GM23338 (cell line): ENCODE measurements at regions not wholly inside any gene's neighbourhood (a gene's known extent, or its start where the extent isn't known, plus 50 kb on each side); places are given as distances from the start of the nearest gene placed in this dataset.

Source experiments
- ATAC-seq: fragments of 200-7000 bp; cut with Tn5 transposase; 3 replicates; pipeline ENCODE4 v1.9.1; 2020
- DNase-seq: peaks from one replicate; pipeline ENCODE4 v3.0.0-alpha.2; 2015; ENCODE audit warnings: low spot score
- H2AFZ ChIP-seq: fragments of 200-600 bp; sonication (generic); 2 replicates; pipeline ENCODE4 v1.8.0; 2016; ENCODE audit warnings: antibody characterized with exemption, mild to moderate bottlenecking, moderate library complexity
- H3F3A ChIP-seq: fragments of 200-600 bp; sonication (generic); replicated peaks from 2 replicates; pipeline ENCODE4 v1.8.0; 2017; ENCODE audit warnings: antibody characterized with exemption, mixed run types, low read depth
- H3K27ac ChIP-seq: fragments of 200-600 bp; sonication (generic); 2 replicates; pipeline ENCODE4 v1.6.1; 2016; ENCODE audit warnings: low read depth
- H3K27me3 ChIP-seq: fragments of 200-600 bp; sonication (generic); 2 replicates; pipeline ENCODE4 v1.8.0; 2016; ENCODE audit warnings: mild to moderate bottlenecking, mixed run types, moderate library complexity; ENCODE audit not compliant: insufficient read depth
- H3K36me3 ChIP-seq: fragments of 200-600 bp; sonication (generic); 2 replicates; pipeline ENCODE4 v1.8.0; 2016; ENCODE audit warnings: mild to moderate bottlenecking; ENCODE audit not compliant: insufficient read depth
- H3K4me1 ChIP-seq: fragments of 200-600 bp; sonication (generic); 2 replicates; pipeline ENCODE4 v1.8.0; 2016; ENCODE audit warnings: mild to moderate bottlenecking, moderate library complexity; ENCODE audit not compliant: insufficient read depth
- H3K4me2 ChIP-seq: fragments of 200-600 bp; sonication (generic); 2 replicates; pipeline ENCODE4 v1.7.1; 2017; ENCODE audit warnings: mixed run types
- H3K4me3 ChIP-seq: fragments of 200-600 bp; sonication (generic); 2 replicates; pipeline ENCODE4 v1.6.1; 2016; ENCODE audit warnings: mixed run types
- H3K79me2 ChIP-seq: fragments of 200-600 bp; sonication (generic); replicated peaks from 2 replicates; pipeline ENCODE4 v1.8.0; 2017; ENCODE audit warnings: mild to moderate bottlenecking; ENCODE audit not compliant: insufficient read depth
- H3K9me2 ChIP-seq: fragments of 200-600 bp; sonication (generic); 2 replicates; pipeline ENCODE4 v1.8.0; 2017; ENCODE audit not compliant: insufficient read depth
- H4K20me1 ChIP-seq: fragments of 200-600 bp; sonication (generic); replicated peaks from 2 replicates; pipeline ENCODE4 v1.8.0; 2017; ENCODE audit warnings: mild to moderate bottlenecking; ENCODE audit not compliant: insufficient read depth
- H3K27ac Mint-ChIP-seq: 2 replicates; pipeline ENCODE4 v1.8.0; 2020; ENCODE audit warnings: inconsistent platforms, mild to moderate bottlenecking, moderate library complexity, mixed read lengths
- H3K27me3 Mint-ChIP-seq: 3 replicates; pipeline ENCODE4 v1.8.0; 2022; ENCODE audit warnings: low read depth, mild to moderate bottlenecking, moderate library complexity, mixed read lengths, inconsistent platforms; ENCODE audit not compliant: insufficient read depth, poor library complexity
- H3K36me3 Mint-ChIP-seq: 3 replicates; pipeline ENCODE4 v1.8.0; 2021; ENCODE audit warnings: low read depth, mild to moderate bottlenecking, inconsistent platforms, moderate library complexity, mixed read lengths
- H3K4me1 Mint-ChIP-seq: 3 replicates; pipeline ENCODE4 v1.8.0; 2020; ENCODE audit warnings: mild to moderate bottlenecking, inconsistent platforms, mixed read lengths
- H3K4me3 Mint-ChIP-seq: 3 replicates; pipeline ENCODE4 v1.8.0; 2021; ENCODE audit warnings: moderate library complexity, mild to moderate bottlenecking, inconsistent platforms, mixed read lengths
- H3K9me3 Mint-ChIP-seq: 3 replicates; pipeline ENCODE4 v1.8.0; 2020; ENCODE audit warnings: moderate library complexity, mild to moderate bottlenecking, inconsistent platforms, mixed read lengths
- CREB1 ChIP-seq: fragments of 250-450 bp; sonication (Bioruptor Pico); IDR thresholded peaks from 2 replicates; pipeline ENCODE4 v1.5.0; 2020; ENCODE audit warnings: low read depth, mild to moderate bottlenecking, moderate library complexity
- EZH2 ChIP-seq: fragments of 200-600 bp; sonication (generic); IDR thresholded peaks from one replicate; pipeline ENCODE4 v1.8.0; 2017; ENCODE audit warnings: antibody characterized with exemption, mild to moderate bottlenecking, low read depth; ENCODE audit not compliant: unreplicated experiment
- EZH2phosphoT487 ChIP-seq: fragments of 200-600 bp; sonication (generic); IDR thresholded peaks from one replicate; pipeline ENCODE4 v1.8.1; 2018; ENCODE audit warnings: antibody characterized with exemption; ENCODE audit not compliant: unreplicated experiment
- NANOG ChIP-seq: IDR thresholded peaks from 2 replicates; pipeline ENCODE4 v1.6.1; 2016; ENCODE audit warnings: antibody characterized with exemption, borderline replicate concordance
- POLR2AphosphoS5 ChIP-seq: IDR thresholded peaks from 2 replicates; pipeline ENCODE4 v1.6.1; 2016; ENCODE audit warnings: antibody characterized with exemption, low read depth
- STAT1 ChIP-seq: IDR thresholded peaks from one replicate; pipeline ENCODE4 v1.6.1; 2016; ENCODE audit warnings: antibody characterized with exemption; ENCODE audit not compliant: unreplicated experiment
- ZNF114 ChIP-seq: fragments of 250-450 bp; sonication (Bioruptor Pico); IDR thresholded peaks from 2 replicates; pipeline ENCODE4 v1.5.0; 2020; ENCODE audit warnings: mild to moderate bottlenecking, moderate library complexity
- ZNF331 ChIP-seq: fragments of 250-450 bp; sonication (Bioruptor Pico); IDR thresholded peaks from 2 replicates; pipeline ENCODE4 v1.5.0; 2020; ENCODE audit warnings: low read depth, mild to moderate bottlenecking, moderate library complexity
- TF ChIP-seq, protein P1 (sequence below): fragments of 250-450 bp; sonication (Bioruptor Pico); IDR thresholded peaks from 2 replicates; pipeline ENCODE4 v1.5.0; 2020; ENCODE audit warnings: mild to moderate bottlenecking, moderate library complexity
- TF ChIP-seq, protein P2 (sequence below): IDR thresholded peaks from 2 replicates; pipeline ENCODE4 v1.6.1; 2016; ENCODE audit warnings: antibody characterized with exemption
- TF ChIP-seq, protein P3 (sequence below), 2 experiments: fragments of 200-600 bp in 1 of 2; sonication (generic) in 1 of 2; conservative IDR thresholded peaks; 2 replicates each; pipeline versions ENCODE4 v1.5.1 to v1.6.1; 2016 to 2017; ENCODE audit warnings: antibody characterized with exemption in 2 of 2, low read depth in 2 of 2, mild to moderate bottlenecking in 2 of 2, moderate library complexity in 1 of 2

DNA sequence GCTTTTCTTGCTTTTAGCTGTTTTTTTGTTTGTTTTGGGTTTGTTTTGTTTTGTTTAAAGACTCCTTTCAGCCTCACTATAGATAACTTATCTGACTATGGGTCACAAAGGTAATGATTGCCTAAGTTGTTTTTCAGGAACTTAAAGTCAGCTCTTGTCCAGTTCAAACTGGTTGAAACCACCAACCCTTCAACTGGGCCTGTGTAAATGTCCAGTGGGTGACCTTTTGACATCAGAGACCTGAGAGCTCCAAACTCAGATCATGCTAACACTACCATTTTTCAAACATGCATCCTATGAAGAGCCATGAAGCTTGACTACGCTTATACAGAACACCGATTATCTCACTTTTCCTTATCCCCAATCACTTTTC, 144.6 kb upstream of the RMP24 start:
- no peaks in the 10 kb centered on the region for H3K79me2 ChIP-seq
- no peak overlapping the region for H3K4me3 Mint-ChIP-seq
- no peaks in the 10 kb centered on the region for H3K27me3 ChIP-seq
- no peaks in the 10 kb centered on the region for H4K20me1 ChIP-seq
- peaks cover 14% of the 10 kb centered on the region for H3K27me3 Mint-ChIP-seq
- H3K4me3 ChIP-seq = no peak overlapping the region
- peak overlapping the region; percentile 99 for H3K27ac Mint-ChIP-seq
- no peak for DNase-seq
- peak overlapping the region; percentile 0; the same call in 1 of the 2 replicates for H3K4me2 ChIP-seq
- TF ChIP-seq, protein P1, sequence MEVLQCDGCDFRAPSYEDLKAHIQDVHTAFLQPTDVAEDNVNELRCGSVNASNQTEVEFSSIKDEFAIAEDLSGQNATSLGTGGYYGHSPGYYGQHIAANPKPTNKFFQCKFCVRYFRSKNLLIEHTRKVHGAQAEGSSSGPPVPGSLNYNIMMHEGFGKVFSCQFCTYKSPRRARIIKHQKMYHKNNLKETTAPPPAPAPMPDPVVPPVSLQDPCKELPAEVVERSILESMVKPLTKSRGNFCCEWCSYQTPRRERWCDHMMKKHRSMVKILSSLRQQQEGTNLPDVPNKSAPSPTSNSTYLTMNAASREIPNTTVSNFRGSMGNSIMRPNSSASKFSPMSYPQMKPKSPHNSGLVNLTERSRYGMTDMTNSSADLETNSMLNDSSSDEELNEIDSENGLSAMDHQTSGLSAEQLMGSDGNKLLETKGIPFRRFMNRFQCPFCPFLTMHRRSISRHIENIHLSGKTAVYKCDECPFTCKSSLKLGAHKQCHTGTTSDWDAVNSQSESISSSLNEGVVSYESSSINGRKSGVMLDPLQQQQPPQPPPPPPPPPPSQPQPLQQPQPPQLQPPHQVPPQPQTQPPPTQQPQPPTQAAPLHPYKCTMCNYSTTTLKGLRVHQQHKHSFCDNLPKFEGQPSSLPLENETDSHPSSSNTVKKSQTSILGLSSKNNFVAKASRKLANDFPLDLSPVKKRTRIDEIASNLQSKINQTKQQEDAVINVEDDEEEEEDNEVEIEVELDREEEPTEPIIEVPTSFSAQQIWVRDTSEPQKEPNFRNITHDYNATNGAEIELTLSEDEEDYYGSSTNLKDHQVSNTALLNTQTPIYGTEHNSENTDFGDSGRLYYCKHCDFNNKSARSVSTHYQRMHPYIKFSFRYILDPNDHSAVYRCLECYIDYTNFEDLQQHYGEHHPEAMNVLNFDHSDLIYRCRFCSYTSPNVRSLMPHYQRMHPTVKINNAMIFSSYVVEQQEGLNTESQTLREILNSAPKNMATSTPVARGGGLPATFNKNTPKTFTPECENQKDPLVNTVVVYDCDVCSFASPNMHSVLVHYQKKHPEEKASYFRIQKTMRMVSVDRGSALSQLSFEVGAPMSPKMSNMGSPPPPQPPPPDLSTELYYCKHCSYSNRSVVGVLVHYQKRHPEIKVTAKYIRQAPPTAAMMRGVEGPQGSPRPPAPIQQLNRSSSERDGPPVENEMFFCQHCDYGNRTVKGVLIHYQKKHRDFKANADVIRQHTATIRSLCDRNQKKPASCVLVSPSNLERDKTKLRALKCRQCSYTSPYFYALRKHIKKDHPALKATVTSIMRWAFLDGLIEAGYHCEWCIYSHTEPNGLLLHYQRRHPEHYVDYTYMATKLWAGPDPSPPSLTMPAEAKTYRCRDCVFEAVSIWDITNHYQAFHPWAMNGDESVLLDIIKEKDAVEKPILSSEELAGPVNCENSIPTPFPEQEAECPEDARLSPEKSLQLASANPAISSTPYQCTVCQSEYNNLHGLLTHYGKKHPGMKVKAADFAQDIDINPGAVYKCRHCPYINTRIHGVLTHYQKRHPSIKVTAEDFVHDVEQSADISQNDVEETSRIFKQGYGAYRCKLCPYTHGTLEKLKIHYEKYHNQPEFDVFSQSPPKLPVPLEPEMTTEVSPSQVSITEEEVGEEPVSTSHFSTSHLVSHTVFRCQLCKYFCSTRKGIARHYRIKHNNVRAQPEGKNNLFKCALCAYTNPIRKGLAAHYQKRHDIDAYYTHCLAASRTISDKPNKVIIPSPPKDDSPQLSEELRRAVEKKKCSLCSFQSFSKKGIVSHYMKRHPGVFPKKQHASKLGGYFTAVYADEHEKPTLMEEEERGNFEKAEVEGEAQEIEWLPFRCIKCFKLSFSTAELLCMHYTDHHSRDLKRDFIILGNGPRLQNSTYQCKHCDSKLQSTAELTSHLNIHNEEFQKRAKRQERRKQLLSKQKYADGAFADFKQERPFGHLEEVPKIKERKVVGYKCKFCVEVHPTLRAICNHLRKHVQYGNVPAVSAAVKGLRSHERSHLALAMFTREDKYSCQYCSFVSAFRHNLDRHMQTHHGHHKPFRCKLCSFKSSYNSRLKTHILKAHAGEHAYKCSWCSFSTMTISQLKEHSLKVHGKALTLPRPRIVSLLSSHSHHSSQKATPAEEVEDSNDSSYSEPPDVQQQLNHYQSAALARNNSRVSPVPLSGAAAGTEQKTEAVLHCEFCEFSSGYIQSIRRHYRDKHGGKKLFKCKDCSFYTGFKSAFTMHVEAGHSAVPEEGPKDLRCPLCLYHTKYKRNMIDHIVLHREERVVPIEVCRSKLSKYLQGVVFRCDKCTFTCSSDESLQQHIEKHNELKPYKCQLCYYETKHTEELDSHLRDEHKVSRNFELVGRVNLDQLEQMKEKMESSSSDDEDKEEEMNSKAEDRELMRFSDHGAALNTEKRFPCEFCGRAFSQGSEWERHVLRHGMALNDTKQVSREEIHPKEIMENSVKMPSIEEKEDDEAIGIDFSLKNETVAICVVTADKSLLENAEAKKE (CRISPR knock-in tag) = no peak
- no peak for TF ChIP-seq EZH2phosphoT487
- TF ChIP-seq ZNF331 (CRISPR knock-in tag) = no peak
- TF ChIP-seq CREB1 (CRISPR knock-in tag) = no peak
- H3F3A ChIP-seq = peaks cover 15% of the 10 kb centered on the region
- H3K36me3 ChIP-seq = peaks cover 20% of the 10 kb centered on the region
- H3K4me1 ChIP-seq = peaks cover 24% of the 10 kb centered on the region
- H2AFZ ChIP-seq = no peak overlapping the region
- H3K27ac ChIP-seq = peak overlapping the region; percentile 94
- peak; percentile 17; the same call in 2 of the 3 replicates for ATAC-seq
- H3K36me3 Mint-ChIP-seq = peaks cover 51% of the 10 kb centered on the region
- H3K9me2 ChIP-seq = peaks cover 16% of the 10 kb centered on the region
- peaks cover 55% of the 10 kb centered on the region for H3K9me3 Mint-ChIP-seq
- H3K4me1 Mint-ChIP-seq = peaks cover 35% of the 10 kb centered on the region

DNA sequence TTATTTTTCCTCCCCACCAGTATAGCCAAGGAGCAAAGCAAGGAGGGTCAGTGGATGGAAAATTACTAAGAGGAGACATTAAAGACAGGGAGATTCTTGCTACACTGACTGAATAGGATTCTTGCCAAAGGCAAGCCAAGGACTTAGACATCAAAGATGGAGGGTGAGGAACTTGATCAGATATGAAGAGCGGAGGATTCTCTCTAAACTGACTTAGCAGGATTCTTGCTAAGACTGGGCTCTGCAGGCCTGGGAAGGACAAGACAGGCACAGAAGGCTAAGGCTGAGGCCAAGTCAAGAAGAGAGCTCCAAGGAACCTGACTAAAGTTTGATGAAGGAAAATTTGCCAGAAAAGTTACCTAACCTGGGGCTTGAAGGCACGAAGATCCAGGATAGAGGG, 143.9 kb upstream of the RMP24 start:
- H3K36me3 Mint-ChIP-seq = peaks cover 58% of the 10 kb centered on the region
- H3K4me3 ChIP-seq = no peak overlapping the region
- H3K4me2 ChIP-seq = peak overlapping the region; percentile 0
- H3K27ac Mint-ChIP-seq = peak overlapping the region; percentile 99
- H3K27ac ChIP-seq = peak overlapping the region; percentile 94
- peaks cover 22% of the 10 kb centered on the region for H3K36me3 ChIP-seq
- H3K27me3 ChIP-seq = no peaks in the 10 kb centered on the region
- H3K9me2 ChIP-seq = peaks cover 18% of the 10 kb centered on the region
- H4K20me1 ChIP-seq = no peaks in the 10 kb centered on the region
- ATAC-seq (no peak), DNase-seq (no peak)
- H3K4me1 ChIP-seq = peaks cover 24% of the 10 kb centered on the region
- peaks cover 35% of the 10 kb centered on the region for H3K4me1 Mint-ChIP-seq
- peaks cover 14% of the 10 kb centered on the region for H3K27me3 Mint-ChIP-seq
- H3K9me3 Mint-ChIP-seq = peaks cover 60% of the 10 kb centered on the region
- no peak overlapping the region for H2AFZ ChIP-seq
- H3F3A ChIP-seq = peaks cover 15% of the 10 kb centered on the region
- no peak overlapping the region; the same call in 2 of the 3 replicates for H3K4me3 Mint-ChIP-seq
- H3K79me2 ChIP-seq = no peaks in the 10 kb centered on the region
- no peak for TF ChIP-seq CREB1 (CRISPR knock-in tag)
- TF ChIP-seq ZNF331 (CRISPR knock-in tag) = no peak
- TF ChIP-seq, protein P2, sequence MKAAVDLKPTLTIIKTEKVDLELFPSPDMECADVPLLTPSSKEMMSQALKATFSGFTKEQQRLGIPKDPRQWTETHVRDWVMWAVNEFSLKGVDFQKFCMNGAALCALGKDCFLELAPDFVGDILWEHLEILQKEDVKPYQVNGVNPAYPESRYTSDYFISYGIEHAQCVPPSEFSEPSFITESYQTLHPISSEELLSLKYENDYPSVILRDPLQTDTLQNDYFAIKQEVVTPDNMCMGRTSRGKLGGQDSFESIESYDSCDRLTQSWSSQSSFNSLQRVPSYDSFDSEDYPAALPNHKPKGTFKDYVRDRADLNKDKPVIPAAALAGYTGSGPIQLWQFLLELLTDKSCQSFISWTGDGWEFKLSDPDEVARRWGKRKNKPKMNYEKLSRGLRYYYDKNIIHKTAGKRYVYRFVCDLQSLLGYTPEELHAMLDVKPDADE = no peak
- TF ChIP-seq POLR2AphosphoS5 = no peak
- no peak for TF ChIP-seq STAT1
- TF ChIP-seq ZNF114 = no peak
- TF ChIP-seq, protein P3, sequence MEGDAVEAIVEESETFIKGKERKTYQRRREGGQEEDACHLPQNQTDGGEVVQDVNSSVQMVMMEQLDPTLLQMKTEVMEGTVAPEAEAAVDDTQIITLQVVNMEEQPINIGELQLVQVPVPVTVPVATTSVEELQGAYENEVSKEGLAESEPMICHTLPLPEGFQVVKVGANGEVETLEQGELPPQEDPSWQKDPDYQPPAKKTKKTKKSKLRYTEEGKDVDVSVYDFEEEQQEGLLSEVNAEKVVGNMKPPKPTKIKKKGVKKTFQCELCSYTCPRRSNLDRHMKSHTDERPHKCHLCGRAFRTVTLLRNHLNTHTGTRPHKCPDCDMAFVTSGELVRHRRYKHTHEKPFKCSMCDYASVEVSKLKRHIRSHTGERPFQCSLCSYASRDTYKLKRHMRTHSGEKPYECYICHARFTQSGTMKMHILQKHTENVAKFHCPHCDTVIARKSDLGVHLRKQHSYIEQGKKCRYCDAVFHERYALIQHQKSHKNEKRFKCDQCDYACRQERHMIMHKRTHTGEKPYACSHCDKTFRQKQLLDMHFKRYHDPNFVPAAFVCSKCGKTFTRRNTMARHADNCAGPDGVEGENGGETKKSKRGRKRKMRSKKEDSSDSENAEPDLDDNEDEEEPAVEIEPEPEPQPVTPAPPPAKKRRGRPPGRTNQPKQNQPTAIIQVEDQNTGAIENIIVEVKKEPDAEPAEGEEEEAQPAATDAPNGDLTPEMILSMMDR (conservative IDR thresholded peaks at IDR 0.05; ENCODE audit: low read depth in 2 of 2) = no peak
- no peak for TF ChIP-seq NANOG
- no peak for TF ChIP-seq EZH2
